Activated T-cell treated with anti-CD3 and anti-CD28 coated beads, Interleukin-2, amount 50 U/mL, for 48 hours (primary cell): ENCODE measurements at regions not wholly inside any gene's neighbourhood (a gene's known extent, or its start where the extent isn't known, plus 50 kb on each side); places are given as distances from the start of the nearest gene placed in this dataset.

Experiments
- DNase-seq, 2 experiments: peaks; one replicate each; pipeline ENCODE4 v3.0.0-alpha.2; 2020

GRCh38 chr6:147087641-147088040 is 116.6 kb upstream of the STXBP5 start:
- no peak for DNase-seq

GRCh38 chr6:147088861-147089260 is 115.4 kb upstream of the STXBP5 start:
- no peak for DNase-seq

- no peak for DNase-seq
Observed at GRCh38 chr6:147095316-147095715, 108.9 kb upstream of the STXBP5 start.

GRCh38 chr6:147099974-147100373 is 104.2 kb upstream of the STXBP5 start:
- DNase-seq, result no peak

- no peak for DNase-seq
Observed at GRCh38 chr6:147103007-147103406, 101.2 kb upstream of the STXBP5 start.

- DNase-seq, result no peak
Observed at GRCh38 chr6:147103694-147104093, 100.5 kb upstream of the STXBP5 start.

GRCh38 chr6:147105786-147106185 is 98.4 kb upstream of the STXBP5 start:
- DNase-seq, result no peak

GRCh38 chr6:147106759-147107401 is 97.3 kb upstream of the STXBP5 start:
- no peak for DNase-seq

GRCh38 chr6:147108259-147108910 is 95.8 kb upstream of the STXBP5 start:
- DNase-seq, result no peak

- DNase-seq, result no peak
Observed at GRCh38 chr6:147109707-147110106, 94.5 kb upstream of the STXBP5 start.

GRCh38 chr6:147116056-147116455 is 88.2 kb upstream of the STXBP5 start:
- DNase-seq, result no peak

- no peak for DNase-seq
Observed at GRCh38 chr6:147117011-147117410, 87.2 kb upstream of the STXBP5 start.

GRCh38 chr6:147117580-147117979 is 86.6 kb upstream of the STXBP5 start:
- no peak for DNase-seq

- DNase-seq, result no peak
Observed at GRCh38 chr6:147119310-147119709, 84.9 kb upstream of the STXBP5 start.

- no peak for DNase-seq
Observed at GRCh38 chr6:147122823-147123222, 81.4 kb upstream of the STXBP5 start.

- DNase-seq, result no peak
Observed at GRCh38 chr6:147126618-147127022, 77.6 kb upstream of the STXBP5 start.

GRCh38 chr6:147127587-147127986 is 76.6 kb upstream of the STXBP5 start:
- DNase-seq, result no peak

GRCh38 chr6:147128056-147128455 is 76.2 kb upstream of the STXBP5 start:
- no peak for DNase-seq

- DNase-seq, result no peak
Observed at GRCh38 chr6:147131532-147132128, 72.6 kb upstream of the STXBP5 start.

GRCh38 chr6:147132889-147133288 is 71.3 kb upstream of the STXBP5 start:
- DNase-seq, result no peak

GRCh38 chr6:147133669-147134068 is 70.5 kb upstream of the STXBP5 start:
- no peak for DNase-seq

- no peak for DNase-seq
Observed at GRCh38 chr6:147135211-147135681, 69.0 kb upstream of the STXBP5 start.

GRCh38 chr6:147136057-147136456 is 68.2 kb upstream of the STXBP5 start:
- no peak for DNase-seq

- no peak for DNase-seq
Observed at GRCh38 chr6:147137986-147138385, 66.2 kb upstream of the STXBP5 start.
